LHCN-M2 (cell line): ENCODE measurements at regions not wholly inside any gene's neighbourhood (a gene's known extent, or its start where the extent isn't known, plus 50 kb on each side); places are given as distances from the start of the nearest gene placed in this dataset.

Experiments
- DNase-seq: peaks from one replicate; pipeline ENCODE4 v3.0.0-alpha.2; 2012; ENCODE audit warnings: low read depth

GRCh38 chr2:136062066-136062837 is 55.7 kb downstream of the CXCR4 start:
- no peak for DNase-seq

- DNase-seq: no peak
Observed at GRCh38 chr2:136060416-136060815, 57.5 kb downstream of the CXCR4 start.

- no peak for DNase-seq
Observed at GRCh38 chr2:136059036-136059472, 58.9 kb downstream of the CXCR4 start.

GRCh38 chr2:136058262-136058661 is 59.7 kb downstream of the CXCR4 start:
- DNase-seq: no peak

GRCh38 chr2:136057802-136058140 is 60.2 kb downstream of the CXCR4 start:
- DNase-seq: no peak

- DNase-seq: no peak
Observed at GRCh38 chr2:136057023-136057801, 60.7 kb downstream of the CXCR4 start.

GRCh38 chr2:136055929-136056688 is 61.8 kb downstream of the CXCR4 start:
- DNase-seq: no peak

GRCh38 chr2:136054856-136055255 is 63.1 kb downstream of the CXCR4 start:
- no peak for DNase-seq

GRCh38 chr2:136052369-136053362 is 65.3 kb downstream of the CXCR4 start:
- no peak for DNase-seq

GRCh38 chr2:136051725-136052048 is 66.3 kb upstream of the DARS1 start:
- no peak for DNase-seq

GRCh38 chr2:136051001-136051724 is 65.7 kb upstream of the DARS1 start:
- DNase-seq: no peak

GRCh38 chr2:136049991-136050920 is 64.8 kb upstream of the DARS1 start:
- no peak for DNase-seq

GRCh38 chr2:136049011-136049742 is 63.8 kb upstream of the DARS1 start:
- peak; percentile 3 for DNase-seq

- no peak for DNase-seq
Observed at GRCh38 chr2:136045835-136046570, 60.6 kb upstream of the DARS1 start.

GRCh38 chr2:136045344-136045743 is 59.9 kb upstream of the DARS1 start:
- DNase-seq: no peak
